T-cell (primary cell): ENCODE measurements at regions not wholly inside any gene's neighbourhood (a gene's known extent, or its start where the extent isn't known, plus 50 kb on each side); places are given as distances from the start of the nearest gene placed in this dataset.
"Not testable (repeated sequence)": the region's sequence is repeated elsewhere in the genome, so short reads cannot be mapped to it uniquely, and the experiment has no call there.

ENCODE experiments used
- ATAC-seq, 4 experiments: fragments of 200-7000 bp in 3 of 4; fragments of 150-1000 bp in 1 of 4; cut with Tn5 transposase; replicated peaks in 1 of 4; 1 replicate in 3 of 4; 2 replicates in 1 of 4; pipeline ENCODE4 v1.10.0; 2021; ENCODE audit warnings: moderate library complexity in 3 of 4, mild to moderate bottlenecking in 2 of 4, moderate number of reproducible peaks in 1 of 4
- CTCF ChIA-PET, 2 donors: fragments of 300-600 bp; sonication (Branson Sonifier 250); formaldehyde crosslinking; loops; one replicate each; lab custom pipeline; 2022; ENCODE audit warnings: antibody characterized with exemption in 2 of 2; lab: Charles Lee
- POLR2A ChIA-PET, 2 donors: fragments of 300-600 bp; sonication (Branson Sonifier 250); formaldehyde crosslinking; loops; one replicate each; lab custom pipeline; 2022; ENCODE audit warnings: antibody characterized with exemption in 2 of 2; lab: Charles Lee
- DNase-seq, 35 experiments: peaks; one replicate each; pipeline versions ENCODE4 v3.0.0 to v3.0.0-alpha.2; 2013 to 2023
- H3K27ac ChIP-seq: one replicate; pipeline ENCODE4 v1.5.1; 2013; ENCODE audit warnings: low read length
- H3K27me3 ChIP-seq, 2 experiments: replicated peaks in 1 of 2; 1 replicate in 1 of 2; 2 replicates in 1 of 2; pipeline versions ENCODE4 v1.6.1 to v1.7.0; 2013; ENCODE audit warnings: low read length in 1 of 2, mixed read lengths in 1 of 2; ENCODE audit not compliant: control insufficient read depth in 2 of 2, insufficient read depth in 2 of 2; ENCODE audit errors: extremely low read depth in 1 of 2
- H3K36me3 ChIP-seq, 2 donors: 1 replicate in 1 of 2; 2 replicates in 1 of 2; pipeline versions ENCODE4 v1.6.1 to v1.7.0; 2013; ENCODE audit warnings: low read length in 1 of 2; ENCODE audit not compliant: control insufficient read depth in 2 of 2, insufficient read depth in 1 of 2; ENCODE audit errors: extremely low read depth in 1 of 2
- H3K4me1 ChIP-seq, 2 experiments: 1 replicate in 1 of 2; 2 replicates in 1 of 2; pipeline versions ENCODE4 v1.6.1 to v1.7.0; 2013; ENCODE audit warnings: low read length in 2 of 2, mixed read lengths in 1 of 2; ENCODE audit not compliant: insufficient read depth in 2 of 2, control insufficient read depth in 1 of 2; ENCODE audit errors: extremely low read depth in 1 of 2
- H3K4me3 ChIP-seq, 2 donors: 1 replicate in 1 of 2; 2 replicates in 1 of 2; pipeline versions ENCODE4 v1.5.1 to v1.7.0; 2013; ENCODE audit warnings: mild to moderate bottlenecking in 2 of 2, low read length in 1 of 2, moderate library complexity in 1 of 2; ENCODE audit not compliant: control insufficient read depth in 1 of 2; ENCODE audit errors: extremely low read depth in 1 of 2
- H3K9me3 ChIP-seq: 2 replicates; pipeline ENCODE4 v1.7.0; 2013
- H3K27ac Mint-ChIP-seq, 2 donors: one replicate each; pipeline ENCODE4 v1.8.0; 2020 to 2021; ENCODE audit warnings: mild to moderate bottlenecking in 2 of 2, mixed read lengths in 2 of 2
- H3K27me3 Mint-ChIP-seq, 2 donors: one replicate each; pipeline ENCODE4 v1.8.0; 2021 to 2022; ENCODE audit warnings: mixed read lengths in 2 of 2
- H3K36me3 Mint-ChIP-seq: one replicate; pipeline ENCODE4 v1.8.0; 2021; ENCODE audit warnings: mixed read lengths
- H3K4me1 Mint-ChIP-seq, 3 donors: one replicate each; pipeline ENCODE4 v1.8.0; 2020 to 2022; ENCODE audit warnings: mixed read lengths in 3 of 3, mild to moderate bottlenecking in 1 of 3
- H3K4me3 Mint-ChIP-seq, 3 donors: one replicate each; pipeline ENCODE4 v1.8.0; 2020 to 2022; ENCODE audit warnings: mild to moderate bottlenecking in 3 of 3, mixed read lengths in 3 of 3, moderate library complexity in 3 of 3
- H3K9me3 Mint-ChIP-seq, 3 donors: one replicate each; pipeline ENCODE4 v1.8.0; 2020 to 2022; ENCODE audit warnings: mixed read lengths in 3 of 3
- WGBS: methylation state at CpG from one replicate; pipeline ENCODE4 v1.1.5; 2013; ENCODE audit warnings: missing lambda C conversion rate; ENCODE audit not compliant: insufficient coverage; 5-methylcytosine and 5-hydroxymethylcytosine counted together

DNA sequence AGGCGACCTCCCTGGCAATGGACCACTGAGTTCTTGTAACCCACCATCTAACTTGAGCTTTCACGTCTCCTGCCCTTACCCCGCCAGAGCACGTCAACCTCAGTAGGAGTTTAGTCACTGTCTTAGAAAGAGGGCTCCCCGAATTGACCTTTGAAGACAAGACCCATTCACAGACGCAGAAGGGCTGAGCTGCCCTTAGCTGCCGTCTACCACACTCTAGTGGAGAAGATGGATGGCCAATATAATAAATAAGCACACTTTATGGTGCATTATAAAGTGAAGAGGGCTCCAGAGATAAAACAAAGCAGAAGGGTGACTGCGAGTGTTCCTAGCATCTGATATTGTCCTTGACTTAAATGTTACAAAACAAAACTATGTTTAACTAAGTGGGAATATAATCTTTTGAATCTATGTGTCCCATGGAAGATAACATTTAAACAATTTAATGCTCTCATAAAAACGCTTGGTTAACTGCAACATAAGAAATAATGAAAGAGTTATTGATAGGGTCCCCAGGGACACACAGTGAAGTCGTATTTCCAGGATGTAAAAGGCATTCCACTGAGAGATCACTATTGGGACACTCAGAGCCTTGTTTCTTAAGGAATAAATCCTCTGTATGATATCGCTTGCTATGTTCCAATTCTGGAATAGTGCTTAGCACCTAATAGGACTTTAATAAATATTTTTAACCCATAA, 261.1 kb downstream of the THBS2 start:
- H3K36me3 ChIP-seq: no peaks in the 10 kb centered on the region
- H3K27me3 ChIP-seq: no peaks in the 10 kb centered on the region
- H3K4me3 ChIP-seq: no peak overlapping the region
- DNase-seq (no peak), ATAC-seq (no peak)
- ChIA-PET POLR2A (no interaction called here), CTCF (no interaction called here)
- H3K27ac ChIP-seq: no peak overlapping the region
- 100% methylated on average over 1 of the region's 11 CpGs for WGBS
- Mint-ChIP-seq H3K4me3 (no peak overlapping the region), H3K27ac (no peak overlapping the region), H3K4me1 (no peaks in the 10 kb centered on the region), H3K9me3 (no peaks in the 10 kb centered on the region), H3K27me3 (no peaks in the 10 kb centered on the region), H3K36me3 (no peaks in the 10 kb centered on the region)
- no peaks in the 10 kb centered on the region for H3K9me3 ChIP-seq
- H3K4me1 ChIP-seq: no peaks in the 10 kb centered on the region

DNA sequence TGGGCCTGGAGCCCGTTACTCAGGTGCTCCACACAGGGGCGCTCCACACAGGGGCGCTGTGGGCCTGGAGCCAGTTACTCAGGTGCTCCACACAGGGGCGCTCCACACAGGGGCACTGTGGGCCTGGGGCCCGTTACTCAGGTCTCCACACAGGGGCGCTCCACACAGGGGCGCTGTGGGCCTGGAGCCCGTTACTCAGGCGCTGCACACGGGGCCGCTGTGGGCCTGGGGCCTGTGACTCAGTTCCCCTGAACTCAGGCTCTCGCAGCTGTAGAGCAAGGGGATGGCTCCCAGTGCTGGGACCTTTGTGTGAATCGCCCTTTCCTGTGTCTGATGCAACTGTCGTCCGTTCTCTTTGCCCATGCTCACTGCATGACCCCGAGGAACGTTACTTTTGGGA, 262.0 kb downstream of the THBS2 start:
- WGBS: 92% methylated on average over 14 of the region's 17 CpGs

DNA sequence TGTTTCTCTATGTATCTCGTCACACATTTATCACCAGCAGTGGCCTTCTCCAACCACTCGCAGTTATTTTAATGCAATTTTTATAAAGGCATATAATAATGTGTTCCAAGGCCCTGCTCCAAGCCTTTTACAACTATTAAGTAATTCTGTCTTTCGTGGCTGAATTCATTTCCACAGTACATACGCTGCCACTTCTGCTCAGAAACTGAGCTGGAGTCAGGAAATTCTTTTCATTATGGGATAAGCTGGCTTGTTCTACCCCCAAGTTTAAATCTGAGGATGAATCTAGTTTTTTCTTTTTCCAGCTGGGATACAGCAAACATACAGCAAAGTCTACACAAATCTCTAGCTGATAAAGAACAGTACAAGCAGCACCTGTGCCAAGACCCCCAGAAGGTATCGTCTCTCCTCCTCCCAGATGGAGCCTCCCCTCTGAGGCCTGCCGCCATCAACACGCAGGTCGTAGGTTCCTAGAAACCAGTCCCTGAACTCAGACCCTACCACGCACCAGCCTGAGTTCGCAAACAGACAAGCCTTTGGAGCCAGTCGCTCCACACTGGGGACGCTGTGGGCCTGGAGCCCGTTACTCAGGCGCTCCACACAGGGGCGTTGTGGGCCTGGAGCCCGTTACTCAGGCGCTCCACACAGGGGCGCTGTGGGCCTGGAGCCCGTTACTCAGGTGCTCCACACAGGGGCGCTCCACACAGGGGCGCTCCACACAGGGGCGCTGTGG, 263.5 kb downstream of the THBS2 start:
- no peaks in the 10 kb centered on the region for H3K9me3 Mint-ChIP-seq
- H3K27ac Mint-ChIP-seq: no peak overlapping the region
- WGBS: 94% methylated on average over 18 of the region's 22 CpGs
- no peak for DNase-seq
- no peak overlapping the region for H3K4me3 Mint-ChIP-seq
- H3K27me3 Mint-ChIP-seq: peaks cover 2 to 3% of the 10 kb centered on the region in 2 donors
- Histone ChIP-seq H3K36me3 (no peaks in the 10 kb centered on the region), H3K27ac (no peak overlapping the region), H3K4me3 (no peak overlapping the region), H3K27me3 (no peaks in the 10 kb centered on the region), H3K4me1 (no peaks in the 10 kb centered on the region), H3K9me3 (no peaks in the 10 kb centered on the region)
- POLR2A ChIA-PET: no interaction called here
- H3K4me1 Mint-ChIP-seq: no peaks in the 10 kb centered on the region
- no peak for ATAC-seq
- CTCF ChIA-PET: no interaction called here
- no peaks in the 10 kb centered on the region for H3K36me3 Mint-ChIP-seq

More for the DNA sequence above, 262.0 kb downstream of the THBS2 start:
- H3K27ac Mint-ChIP-seq, H3K27me3 ChIP-seq, H3K27ac ChIP-seq, H3K4me1 ChIP-seq, H3K36me3 Mint-ChIP-seq, H3K9me3 ChIP-seq, H3K36me3 ChIP-seq, POLR2A ChIA-PET, H3K27me3 Mint-ChIP-seq, DNase-seq, H3K4me3 Mint-ChIP-seq, H3K4me3 ChIP-seq, H3K9me3 Mint-ChIP-seq, ATAC-seq, CTCF ChIA-PET, H3K4me1 Mint-ChIP-seq: not testable (repeated sequence)

DNA sequence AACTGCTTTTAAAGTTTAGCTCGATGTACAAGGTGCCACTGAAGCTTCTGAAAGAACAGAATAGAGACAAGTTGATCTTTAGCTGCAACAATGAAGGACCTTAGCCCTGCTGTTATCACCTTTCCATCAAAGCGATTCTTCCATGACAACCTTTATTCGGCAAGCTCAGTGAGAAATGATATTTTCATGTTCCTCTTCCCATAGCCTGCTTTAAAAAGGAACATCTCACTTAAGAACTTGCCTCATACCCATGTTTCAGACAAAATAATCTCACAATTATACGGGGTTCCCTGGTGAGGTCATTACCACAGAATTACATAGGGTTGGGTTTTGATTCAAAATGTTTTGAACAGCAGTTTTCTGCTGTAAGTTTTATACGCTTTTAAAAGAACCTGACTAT, 264.2 kb downstream of the THBS2 start:
- Histone ChIP-seq H3K4me1 (no peaks in the 10 kb centered on the region), H3K27me3 (no peaks in the 10 kb centered on the region), H3K27ac (no peak overlapping the region), H3K36me3 (no peaks in the 10 kb centered on the region), H3K4me3 (no peak overlapping the region), H3K9me3 (no peaks in the 10 kb centered on the region)
- Mint-ChIP-seq H3K27me3 (peaks cover 2 to 3% of the 10 kb centered on the region in 2 donors), H3K4me3 (no peak overlapping the region), H3K9me3 (no peaks in the 10 kb centered on the region), H3K36me3 (no peaks in the 10 kb centered on the region), H3K27ac (no peak overlapping the region), H3K4me1 (no peaks in the 10 kb centered on the region)
- 87% methylated on average over 3 of the region's 5 CpGs for WGBS
- no peak for ATAC-seq
- CTCF ChIA-PET: no interaction called here
- POLR2A ChIA-PET: no interaction called here
- DNase-seq: no peak

DNA sequence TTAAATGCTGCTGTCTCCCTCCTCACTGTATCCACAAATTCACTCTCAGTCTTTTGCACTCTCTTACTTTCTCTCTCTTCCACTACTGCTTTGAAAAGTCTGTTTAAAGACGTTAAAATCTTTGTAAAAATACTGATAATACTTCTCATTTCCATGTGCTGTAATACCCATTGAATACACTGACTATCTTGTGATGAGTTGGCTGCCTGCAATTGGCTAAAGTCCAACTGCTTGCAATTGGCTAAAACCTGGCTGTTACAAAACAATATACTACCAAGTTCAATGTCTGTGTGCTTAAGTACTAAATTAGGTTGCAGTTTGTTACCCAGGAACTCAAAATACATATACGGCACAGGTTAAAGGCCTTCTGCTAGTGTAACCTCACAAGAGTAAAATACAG, 264.8 kb downstream of the THBS2 start:
- no CpG with 5 or more reads among the region's 2 CpGs for WGBS
- H3K9me3 ChIP-seq: no peaks in the 10 kb centered on the region

DNA sequence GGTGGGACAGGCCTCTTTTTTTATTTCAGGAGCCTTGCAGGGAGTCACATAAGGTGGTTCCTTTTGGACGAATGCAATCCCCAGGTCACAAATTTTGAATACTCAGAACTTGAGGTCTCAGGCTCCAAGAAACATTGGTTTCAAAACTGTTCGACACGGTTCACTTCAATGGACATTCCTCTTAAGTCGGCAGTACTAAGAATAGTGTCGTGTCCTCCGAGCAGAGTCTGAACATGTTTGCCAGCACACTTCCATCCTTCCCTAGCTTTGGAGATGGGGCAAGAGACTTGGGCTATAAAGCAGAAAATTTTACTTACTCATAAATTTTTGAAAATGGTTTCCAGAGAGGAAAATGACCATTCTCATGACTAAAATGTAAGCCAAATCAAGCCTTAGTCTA, 265.4 kb downstream of the THBS2 start:
- ChIA-PET CTCF (no interaction called here), POLR2A (no interaction called here)
- Mint-ChIP-seq H3K36me3 (no peaks in the 10 kb centered on the region), H3K9me3 (no peaks in the 10 kb centered on the region), H3K4me1 (no peaks in the 10 kb centered on the region), H3K27me3 (peaks cover 2 to 11% of the 10 kb centered on the region in 2 donors), H3K27ac (no peak overlapping the region), H3K4me3 (no peak overlapping the region)
- WGBS: 75% methylated on average over 1 of the region's 6 CpGs
- DNase-seq: no peak
- Histone ChIP-seq H3K9me3 (no peaks in the 10 kb centered on the region), H3K36me3 (no peaks in the 10 kb centered on the region), H3K4me1 (no peaks in the 10 kb centered on the region), H3K27ac (no peak overlapping the region), H3K27me3 (no peaks in the 10 kb centered on the region), H3K4me3 (no peak overlapping the region)
- ATAC-seq: no peak

More for the DNA sequence above, 264.8 kb downstream of the THBS2 start:
- Mint-ChIP-seq H3K36me3 (no peaks in the 10 kb centered on the region), H3K4me1 (no peaks in the 10 kb centered on the region), H3K4me3 (no peak overlapping the region), H3K27me3 (peaks cover 2 to 6% of the 10 kb centered on the region in 2 donors), H3K9me3 (no peaks in the 10 kb centered on the region), H3K27ac (no peak overlapping the region)
- Histone ChIP-seq H3K27me3 (no peaks in the 10 kb centered on the region), H3K36me3 (no peaks in the 10 kb centered on the region), H3K4me3 (no peak overlapping the region), H3K4me1 (no peaks in the 10 kb centered on the region), H3K27ac (no peak overlapping the region)
- DNase-seq (no peak), ATAC-seq (no peak)
- ChIA-PET CTCF (no interaction called here), POLR2A (no interaction called here)
